Astrocyte (in vitro differentiated cells and primary cell): ENCODE measurements at regions not wholly inside any gene's neighbourhood (a gene's known extent, or its start where the extent isn't known, plus 50 kb on each side); places are given as distances from the start of the nearest gene placed in this dataset.
"Not testable (repeated sequence)": the region's sequence is repeated elsewhere in the genome, so short reads cannot be mapped to it uniquely, and the experiment has no call there.

Experiments
- CTCF ChIP-seq: IDR thresholded peaks from 2 replicates; pipeline ENCODE4 v1.5.1; 2011; ENCODE audit warnings: low read depth, mild to moderate bottlenecking, inconsistent platforms, low read length, moderate library complexity; ENCODE audit not compliant: insufficient read depth
- EZH2 ChIP-seq: IDR thresholded peaks from 2 replicates; pipeline ENCODE4 v1.6.1; 2012; ENCODE audit warnings: mild to moderate bottlenecking, low read length, inconsistent platforms; ENCODE audit not compliant: insufficient read depth

GRCh38 chr1:82358706-82359105 is 558.0 kb downstream of the ADGRL2 start:
- not testable (repeated sequence) for TF ChIP-seq EZH2, CTCF
